ENCODE measurements at regions not wholly inside any gene's neighbourhood (a gene's known extent, or its start where the extent isn't known, plus 50 kb on each side); places are given as distances from the start of the nearest gene placed in this dataset.

- Histone ChIP-seq H3K9me3 (no peaks in the 10 kb centered on the region), H3K27me3 (no peaks in the 10 kb centered on the region), H3K4me1 (no peaks in the 10 kb centered on the region), H3K36me3 (no peaks in the 10 kb centered on the region), H3K4me3 (no peak overlapping the region), H3K27ac (no peak overlapping the region)
- no peak for TF ChIP-seq CTCF (IDR thresholded peaks at IDR 0.05)
- DNase-seq: no peak
These were observed 165.4 kb upstream of the DCBLD2 start for GRCh38 chr3:99066863-99067262.

GRCh38 chr3:99049164-99049563 is 147.7 kb upstream of the DCBLD2 start:
- Histone ChIP-seq H3K4me3 (no peak overlapping the region), H3K27me3 (no peaks in the 10 kb centered on the region), H3K27ac (no peak overlapping the region), H3K36me3 (no peaks in the 10 kb centered on the region), H3K9me3 (no peaks in the 10 kb centered on the region), H3K4me1 (no peaks in the 10 kb centered on the region)
- DNase-seq: no peak
- no peak for TF ChIP-seq CTCF (IDR thresholded peaks at IDR 0.05)
- no peak for TF ChIP-seq POLR2A (IDR thresholded peaks at IDR 0.05)

- Histone ChIP-seq H3K36me3 (no peaks in the 10 kb centered on the region), H3K4me3 (no peak overlapping the region), H3K27ac (no peak overlapping the region), H3K4me1 (no peaks in the 10 kb centered on the region), H3K27me3 (no peaks in the 10 kb centered on the region), H3K9me3 (no peaks in the 10 kb centered on the region)
- DNase-seq: no peak
- TF ChIP-seq POLR2A (IDR thresholded peaks at IDR 0.05) (no peak), CTCF (IDR thresholded peaks at IDR 0.05) (no peak)
These were observed 140.3 kb upstream of the DCBLD2 start for GRCh38 chr3:99041747-99042146.

- Histone ChIP-seq H3K27ac (no peak overlapping the region), H3K4me3 (no peak overlapping the region), H3K4me1 (no peaks in the 10 kb centered on the region), H3K9me3 (no peaks in the 10 kb centered on the region), H3K27me3 (no peaks in the 10 kb centered on the region), H3K36me3 (no peaks in the 10 kb centered on the region)
- TF ChIP-seq POLR2A (IDR thresholded peaks at IDR 0.05) (no peak), CTCF (IDR thresholded peaks at IDR 0.05) (no peak)
- no peak for DNase-seq
These were observed 130.3 kb upstream of the DCBLD2 start for GRCh38 chr3:99031778-99032177.

- TF ChIP-seq CTCF (IDR thresholded peaks at IDR 0.05) (peak in 5 of 6 experiments; percentile 36 to 54 (median 52)), POLR2A (IDR thresholded peaks at IDR 0.05) (no peak)
- no peak for DNase-seq
- H3K4me1 ChIP-seq: no peaks in the 10 kb centered on the region
- no peak overlapping the region for H3K27ac ChIP-seq
- no peaks in the 10 kb centered on the region for H3K27me3 ChIP-seq
- H3K36me3 ChIP-seq: no peaks in the 10 kb centered on the region
- no peak overlapping the region for H3K4me3 ChIP-seq
- H3K9me3 ChIP-seq: no peaks in the 10 kb centered on the region
These were observed 122.2 kb upstream of the DCBLD2 start for GRCh38 chr3:99023590-99024192.

- no peak overlapping the region for H3K27ac ChIP-seq
- TF ChIP-seq CTCF (IDR thresholded peaks at IDR 0.05) (no peak), POLR2A (IDR thresholded peaks at IDR 0.05) (no peak)
These were observed 120.0 kb upstream of the DCBLD2 start for GRCh38 chr3:99021466-99021865.

More at GRCh38 chr3:99021466-99021865, 120.0 kb upstream of the DCBLD2 start:
- Histone ChIP-seq H3K9me3 (no peaks in the 10 kb centered on the region), H3K4me1 (no peaks in the 10 kb centered on the region), H3K27me3 (no peaks in the 10 kb centered on the region), H3K4me3 (no peak overlapping the region), H3K36me3 (no peaks in the 10 kb centered on the region)
- no peak for DNase-seq

Measured in Peyer's patch (tissue), 4 donors.